ENCODE measurements at regions not wholly inside any gene's neighbourhood (a gene's known extent, or its start where the extent isn't known, plus 50 kb on each side); places are given as distances from the start of the nearest gene placed in this dataset.

GRCh38 chr5:9955586-9955985 is 294.1 kb downstream of the ATPSCKMT start:
- no peak for DNase-seq (ENCODE audit: insufficient read length, low spot score)
- no peak for FAIRE-seq
- no peak for TF ChIP-seq CTCF (IDR thresholded peaks at IDR 0.05; ENCODE audit: insufficient read depth, missing control alignments)

GRCh38 chr5:9954869-9955268 is 294.8 kb downstream of the ATPSCKMT start:
- no peak for DNase-seq (ENCODE audit: insufficient read length, low spot score)

GRCh38 chr5:9953691-9954090 is 296.0 kb downstream of the ATPSCKMT start:
- no peak for TF ChIP-seq CTCF (IDR thresholded peaks at IDR 0.05; ENCODE audit: insufficient read depth, missing control alignments)
- DNase-seq (ENCODE audit: insufficient read length, low spot score) (no peak), FAIRE-seq (no peak)

More at GRCh38 chr5:9954869-9955268, 294.8 kb downstream of the ATPSCKMT start:
- FAIRE-seq, result no peak
- TF ChIP-seq CTCF (IDR thresholded peaks at IDR 0.05; ENCODE audit: insufficient read depth, missing control alignments), result no peak

GRCh38 chr5:9951865-9952516 is 297.7 kb downstream of the ATPSCKMT start:
- no peak for TF ChIP-seq CTCF (IDR thresholded peaks at IDR 0.05; ENCODE audit: insufficient read depth, missing control alignments)
- DNase-seq (ENCODE audit: insufficient read length, low spot score) (no peak), FAIRE-seq (no peak)

GRCh38 chr5:9947944-9948343 is 301.7 kb downstream of the ATPSCKMT start:
- no peak for DNase-seq (ENCODE audit: insufficient read length, low spot score)
- no peak for FAIRE-seq
- TF ChIP-seq CTCF (IDR thresholded peaks at IDR 0.05; ENCODE audit: insufficient read depth, missing control alignments), result no peak

- FAIRE-seq (no peak), DNase-seq (ENCODE audit: insufficient read length, low spot score) (no peak)
- TF ChIP-seq CTCF (IDR thresholded peaks at IDR 0.05; ENCODE audit: insufficient read depth, missing control alignments), result no peak
Observed at GRCh38 chr5:9947225-9947714, 302.4 kb downstream of the ATPSCKMT start.

GRCh38 chr5:9932770-9933169 is 302.6 kb upstream of the TAS2R1 start:
- TF ChIP-seq CTCF (IDR thresholded peaks at IDR 0.05; ENCODE audit: insufficient read depth, missing control alignments), result no peak
- FAIRE-seq (no peak), DNase-seq (ENCODE audit: insufficient read length, low spot score) (no peak)
